ENCODE measurements at regions not wholly inside any gene's neighbourhood (a gene's known extent, or its start where the extent isn't known, plus 50 kb on each side); places are given as distances from the start of the nearest gene placed in this dataset.

- TF ChIP-seq CTCF (IDR thresholded peaks at IDR 0.05) (no peak), ZFX (IDR thresholded peaks at IDR 0.05; ENCODE audit: borderline replicate concordance) (no peak)
Measured at GRCh38 chr10:20625868-20626267, 271.2 kb downstream of the NEBL start.
